ENCODE measurements at regions not wholly inside any gene's neighbourhood (a gene's known extent, or its start where the extent isn't known, plus 50 kb on each side); places are given as distances from the start of the nearest gene placed in this dataset.

DNA sequence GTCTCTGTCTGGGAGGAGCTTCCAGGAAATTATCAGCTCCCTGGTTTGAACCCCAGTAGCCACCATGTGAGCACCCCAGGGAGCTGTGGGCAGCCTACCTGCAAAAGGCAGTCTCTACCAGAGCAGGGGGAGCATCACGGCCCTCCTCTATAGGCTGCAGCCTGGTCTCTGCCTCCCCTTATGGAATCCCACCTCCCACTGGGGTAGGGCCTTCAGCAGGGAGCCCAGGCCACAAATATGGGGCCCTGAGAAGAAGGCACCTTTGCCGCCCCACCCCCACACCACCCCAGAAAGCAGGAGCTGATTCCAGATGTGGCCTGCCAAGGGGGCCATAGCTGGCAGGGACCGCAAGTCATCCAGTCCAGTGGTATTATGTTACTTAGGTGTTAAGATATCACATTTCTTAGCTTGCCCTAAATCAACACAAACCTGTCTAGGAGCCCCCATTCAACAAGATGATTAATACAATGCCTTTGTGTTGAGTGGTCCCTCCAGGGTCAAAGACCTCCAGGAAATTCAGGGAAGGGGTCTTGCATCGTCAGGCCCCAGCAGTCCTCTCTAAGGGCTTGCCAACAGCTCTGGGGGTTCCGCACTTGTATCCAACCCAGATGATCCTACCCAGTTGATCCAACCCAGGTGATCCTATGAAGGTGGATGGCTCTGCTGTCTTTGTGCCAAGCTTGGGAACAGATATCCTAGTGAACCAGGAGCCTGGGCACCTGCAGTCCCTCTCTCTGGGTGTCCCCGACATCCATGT lies 114.9 kb downstream of the OAT start:
- intact Hi-C loops (cut with micrococcal nuclease; ENCODE audit: unreplicated experiment), result no loop called here
- H3K4me3 ChIP-seq (ENCODE audit: low read depth, low read length, poor library complexity, severe bottlenecking), result no peak overlapping the region
- no peak overlapping the region for H3K4me2 ChIP-seq (ENCODE audit: low read length)
- no peaks in the 10 kb centered on the region for H4K20me1 ChIP-seq (ENCODE audit: insufficient read depth, low read length)
- POLR2A ChIA-PET, result interaction anchor here (0.5 kb wide), 1 partner anchor 12 kb away, joined by 3 read pairs; no protein-coding TSS in a partner anchor
- DNase-seq (ENCODE audit: low spot score), result no peak
- BruUV-seq (replicated peaks), result no TSS peak
- H3K27ac ChIP-seq (ENCODE audit: low read depth, low read length, poor library complexity, severe bottlenecking), result no peak overlapping the region
- CTCF ChIA-PET (ENCODE audit: unreplicated experiment), result no interaction called here
- H3K9me3 ChIP-seq (ENCODE audit: low read length), result no peaks in the 10 kb centered on the region
- H2AFZ ChIP-seq (ENCODE audit: low read length), result no peak overlapping the region
- TF ChIP-seq EZH2phosphoT487 (IDR thresholded peaks at IDR 0.05; ENCODE audit: borderline replicate concordance, low read depth, low read length), result no peak
- no peak for TF ChIP-seq CTCF (conservative IDR thresholded peaks at IDR 0.05; ENCODE audit: low read length)
- no peaks in the 10 kb centered on the region for H3K79me2 ChIP-seq (ENCODE audit: insufficient read depth, low read depth, low read length)
- H3K4me1 ChIP-seq (ENCODE audit: insufficient read depth, low read length, poor library complexity, severe bottlenecking), result no peaks in the 10 kb centered on the region
- no peaks in the 10 kb centered on the region for H3K9me2 ChIP-seq (ENCODE audit: insufficient read depth, low read length)
- H3K36me3 ChIP-seq (ENCODE audit: insufficient read depth, low read length), result no peaks in the 10 kb centered on the region

GRCh38 chr10:124302951-124303505 lies 115.7 kb downstream of the OAT start:
- Histone ChIP-seq H3K9me3 (ENCODE audit: low read length) (no peaks in the 10 kb centered on the region), H3K9me2 (ENCODE audit: insufficient read depth, low read length) (no peaks in the 10 kb centered on the region), H3K36me3 (ENCODE audit: insufficient read depth, low read length) (no peaks in the 10 kb centered on the region), H3K4me1 (ENCODE audit: insufficient read depth, low read length, poor library complexity, severe bottlenecking) (no peaks in the 10 kb centered on the region), H4K20me1 (ENCODE audit: insufficient read depth, low read length) (no peaks in the 10 kb centered on the region), H3K27ac (ENCODE audit: low read depth, low read length, poor library complexity, severe bottlenecking) (no peak overlapping the region), H3K4me2 (ENCODE audit: low read length) (no peak overlapping the region), H3K79me2 (ENCODE audit: insufficient read depth, low read depth, low read length) (no peaks in the 10 kb centered on the region), H3K4me3 (ENCODE audit: low read depth, low read length, poor library complexity, severe bottlenecking) (no peak overlapping the region), H2AFZ (ENCODE audit: low read length) (no peak overlapping the region)
- no peak for DNase-seq (ENCODE audit: low spot score)
- POLR2A ChIA-PET, result interaction anchor here (0.5 kb wide), 1 partner anchor 11 kb away, joined by 3 read pairs; no protein-coding TSS in a partner anchor
- no peak for TF ChIP-seq EZH2phosphoT487 (IDR thresholded peaks at IDR 0.05; ENCODE audit: borderline replicate concordance, low read depth, low read length)
- no peak for TF ChIP-seq CTCF (conservative IDR thresholded peaks at IDR 0.05; ENCODE audit: low read length)
- CTCF ChIA-PET (ENCODE audit: unreplicated experiment), result no interaction called here
- intact Hi-C loops (cut with micrococcal nuclease; ENCODE audit: unreplicated experiment), result no loop called here
- BruUV-seq (replicated peaks), result no TSS peak

DNA sequence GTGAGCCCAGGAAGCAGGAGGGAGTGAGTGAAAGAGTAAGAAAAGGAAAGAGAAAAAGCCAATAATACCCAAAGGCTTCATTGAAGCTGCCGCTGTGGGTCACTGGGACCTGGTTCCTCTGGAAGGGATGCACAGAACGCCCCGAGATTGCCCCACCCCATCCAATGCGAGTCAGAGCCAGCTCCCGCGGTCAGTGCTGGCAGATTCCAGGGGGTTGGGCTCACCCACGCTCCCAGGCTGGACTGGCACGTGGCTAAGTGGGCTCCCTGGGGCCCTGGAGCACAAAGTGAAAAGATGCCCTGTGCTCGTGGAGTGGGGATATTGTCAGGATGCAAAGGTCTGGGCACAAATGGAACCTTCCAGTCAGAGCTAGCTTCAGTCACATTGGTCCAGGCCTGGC lies 117.0 kb downstream of the OAT start:
- Histone ChIP-seq H3K79me2 (ENCODE audit: insufficient read depth, low read depth, low read length) (no peaks in the 10 kb centered on the region), H3K4me2 (ENCODE audit: low read length) (no peak overlapping the region), H2AFZ (ENCODE audit: low read length) (no peak overlapping the region), H4K20me1 (ENCODE audit: insufficient read depth, low read length) (no peaks in the 10 kb centered on the region), H3K4me1 (ENCODE audit: insufficient read depth, low read length, poor library complexity, severe bottlenecking) (no peaks in the 10 kb centered on the region), H3K9me2 (ENCODE audit: insufficient read depth, low read length) (no peaks in the 10 kb centered on the region), H3K4me3 (ENCODE audit: low read depth, low read length, poor library complexity, severe bottlenecking) (no peak overlapping the region), H3K36me3 (ENCODE audit: insufficient read depth, low read length) (no peaks in the 10 kb centered on the region), H3K27ac (ENCODE audit: low read depth, low read length, poor library complexity, severe bottlenecking) (no peak overlapping the region), H3K9me3 (ENCODE audit: low read length) (no peaks in the 10 kb centered on the region)
- ChIA-PET CTCF (ENCODE audit: unreplicated experiment) (no interaction called here), POLR2A (interaction anchor here (0.6 to 0.8 kb wide), 3 partner anchors 9 to 28 kb away, joined by 3 to 4 read pairs (median 4); no protein-coding TSS in a partner anchor)
- TF ChIP-seq EZH2phosphoT487 (IDR thresholded peaks at IDR 0.05; ENCODE audit: borderline replicate concordance, low read depth, low read length) (no peak), CTCF (conservative IDR thresholded peaks at IDR 0.05; ENCODE audit: low read length) (no peak)
- intact Hi-C loops (cut with micrococcal nuclease; ENCODE audit: unreplicated experiment), result no loop called here
- DNase-seq (ENCODE audit: low spot score), result no peak
- BruUV-seq (replicated peaks), result no TSS peak
